Endothelial cell of umbilical vein (primary cell): ENCODE measurements at regions not wholly inside any gene's neighbourhood (a gene's known extent, or its start where the extent isn't known, plus 50 kb on each side); places are given as distances from the start of the nearest gene placed in this dataset.
"Not testable (repeated sequence)": the region's sequence is repeated elsewhere in the genome, so short reads cannot be mapped to it uniquely, and the experiment has no call there.

Experiments used
- CTCF ChIP-seq, 2 donors: IDR thresholded peaks; 1 replicate in 1 of 2; 2 replicates in 1 of 2; pipeline ENCODE4 v1.5.1; 2011; ENCODE audit warnings: low read length in 2 of 2, mild to moderate bottlenecking in 2 of 2, moderate library complexity in 2 of 2, control low read depth in 1 of 2, inconsistent platforms in 1 of 2, low read depth in 1 of 2; ENCODE audit not compliant: insufficient read depth in 1 of 2; ENCODE audit errors: extremely low read depth in 1 of 2
- EZH2 ChIP-seq: IDR thresholded peaks from 2 replicates; pipeline ENCODE4 v1.6.1; 2012; ENCODE audit warnings: borderline replicate concordance, low read depth, mild to moderate bottlenecking, moderate library complexity, low read length, inconsistent platforms; ENCODE audit not compliant: severe bottlenecking
- FOS ChIP-seq: IDR thresholded peaks from 2 replicates; pipeline ENCODE4 v1.6.1; 2011; ENCODE audit warnings: mild to moderate bottlenecking, low read length, moderate library complexity, borderline replicate concordance; ENCODE audit not compliant: insufficient read depth
- GATA2 ChIP-seq: IDR thresholded peaks from 2 replicates; pipeline ENCODE4 v1.7.0; 2011; ENCODE audit warnings: low read depth, mild to moderate bottlenecking, moderate library complexity, mixed read lengths, low read length; ENCODE audit not compliant: insufficient read length, insufficient read depth
- MYC ChIP-seq: IDR thresholded peaks from one replicate; pipeline ENCODE4 v1.6.1; 2011; ENCODE audit warnings: mild to moderate bottlenecking, low read depth, low read length
- POLR2A ChIP-seq: IDR thresholded peaks from 2 replicates; pipeline ENCODE4 v1.6.1; 2012; ENCODE audit warnings: low read depth, mild to moderate bottlenecking, control low read depth, low read length
- POLR2AphosphoS5 ChIP-seq: IDR thresholded peaks from 2 replicates; pipeline ENCODE4 v1.6.1; 2012; ENCODE audit warnings: low read depth, mild to moderate bottlenecking, control low read depth, low read length, moderate library complexity; ENCODE audit not compliant: insufficient read depth

GRCh38 chr1:94292978-94293377, 55.6 kb upstream of the ARHGAP29 start:
- not testable (repeated sequence) for TF ChIP-seq CTCF (IDR thresholded peaks at IDR 0.05; ENCODE audit: extremely low read depth in 1 of 2, insufficient read depth in 1 of 2, low read depth in 1 of 2, low read length in 2 of 2); POLR2A; MYC; GATA2; POLR2AphosphoS5; EZH2; FOS
